ENCODE measurements at regions not wholly inside any gene's neighbourhood (a gene's known extent, or its start where the extent isn't known, plus 50 kb on each side); places are given as distances from the start of the nearest gene placed in this dataset.

DNA sequence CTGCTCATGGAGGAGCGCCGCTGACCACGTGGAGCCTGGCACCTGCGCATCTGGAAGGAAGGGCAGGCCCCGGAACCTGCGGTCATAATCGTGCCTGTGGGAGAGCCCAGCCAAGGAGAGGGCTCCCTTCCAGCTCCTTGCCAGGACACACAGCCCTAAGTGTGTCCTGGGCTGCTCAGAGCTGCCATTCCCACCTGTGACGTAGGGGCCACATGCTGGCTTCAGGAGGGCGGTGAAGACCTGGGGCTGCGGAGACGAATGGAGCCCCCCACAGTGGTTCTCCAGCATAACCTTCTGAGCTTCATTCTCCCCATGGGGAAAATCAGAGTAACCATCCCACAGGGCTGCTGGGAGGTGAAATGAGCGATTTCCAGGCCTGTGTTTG is 127.6 kb upstream of the CHST15 start:
- DNase-seq (ENCODE audit: extremely low read depth in 1 of 2, low read depth in 1 of 2): no peak

DNA sequence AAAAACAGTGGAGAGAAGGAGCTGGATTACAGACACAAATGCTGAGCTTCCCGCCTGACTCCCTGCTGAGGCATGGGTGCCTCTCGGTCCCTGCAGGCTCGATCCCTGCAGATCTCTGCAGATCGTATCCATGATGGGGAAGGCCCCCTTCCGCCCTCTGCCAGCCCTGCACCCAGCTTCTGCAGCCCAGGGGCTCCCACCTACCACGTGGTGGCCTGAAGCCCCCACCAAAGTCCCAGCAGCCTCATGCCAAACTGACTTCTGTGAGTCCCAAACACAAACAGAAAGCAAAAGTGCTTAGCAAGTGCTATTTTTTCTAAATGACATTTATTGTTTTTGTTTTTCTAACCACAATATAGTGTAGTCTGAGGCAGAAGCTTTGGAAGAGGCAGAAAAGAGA is 127.1 kb upstream of the CHST15 start:
- DNase-seq (ENCODE audit: extremely low read depth in 1 of 2, low read depth in 1 of 2): no peak

DNA sequence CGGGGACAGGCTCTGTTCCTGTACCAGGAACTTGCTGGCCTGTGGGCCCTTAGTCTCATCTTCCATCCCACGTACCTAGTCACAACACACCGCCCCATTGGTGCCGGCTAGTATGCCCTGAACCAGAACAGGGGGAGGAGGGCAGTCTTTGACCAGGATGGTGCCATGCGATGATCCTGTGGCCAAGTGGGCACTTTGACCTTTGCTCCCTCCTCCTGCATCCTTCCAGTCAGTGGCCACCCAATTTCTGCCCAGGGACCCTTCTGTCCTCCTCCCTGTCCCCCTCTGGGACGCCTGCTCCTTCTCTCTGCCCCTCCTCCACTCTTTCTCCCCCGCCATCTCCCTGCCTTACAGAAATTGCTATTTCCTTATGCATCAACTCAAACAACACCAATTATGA is 126.3 kb upstream of the CHST15 start:
- DNase-seq (ENCODE audit: extremely low read depth in 1 of 2, low read depth in 1 of 2): no peak

DNA sequence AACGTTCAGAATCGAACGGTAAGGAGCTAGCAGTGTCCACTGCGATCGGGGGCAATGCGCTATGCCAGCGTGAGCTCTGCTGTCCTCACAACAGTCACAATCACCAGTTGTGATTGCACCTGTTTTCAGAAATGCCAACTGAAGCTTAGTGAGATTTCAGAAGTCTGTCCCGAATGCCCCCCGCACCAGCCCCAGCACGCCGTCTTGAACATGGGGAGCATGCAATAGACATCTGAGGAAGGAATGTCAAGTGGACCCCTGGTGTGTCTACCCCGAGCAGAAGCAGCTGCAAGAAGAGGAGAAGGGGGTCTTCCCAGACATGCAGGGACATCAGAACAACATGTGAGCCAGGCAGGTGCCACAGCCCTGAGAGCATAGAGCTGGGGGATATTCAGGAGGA is 125.7 kb upstream of the CHST15 start:
- no peak for DNase-seq (ENCODE audit: extremely low read depth in 1 of 2, low read depth in 1 of 2)

DNA sequence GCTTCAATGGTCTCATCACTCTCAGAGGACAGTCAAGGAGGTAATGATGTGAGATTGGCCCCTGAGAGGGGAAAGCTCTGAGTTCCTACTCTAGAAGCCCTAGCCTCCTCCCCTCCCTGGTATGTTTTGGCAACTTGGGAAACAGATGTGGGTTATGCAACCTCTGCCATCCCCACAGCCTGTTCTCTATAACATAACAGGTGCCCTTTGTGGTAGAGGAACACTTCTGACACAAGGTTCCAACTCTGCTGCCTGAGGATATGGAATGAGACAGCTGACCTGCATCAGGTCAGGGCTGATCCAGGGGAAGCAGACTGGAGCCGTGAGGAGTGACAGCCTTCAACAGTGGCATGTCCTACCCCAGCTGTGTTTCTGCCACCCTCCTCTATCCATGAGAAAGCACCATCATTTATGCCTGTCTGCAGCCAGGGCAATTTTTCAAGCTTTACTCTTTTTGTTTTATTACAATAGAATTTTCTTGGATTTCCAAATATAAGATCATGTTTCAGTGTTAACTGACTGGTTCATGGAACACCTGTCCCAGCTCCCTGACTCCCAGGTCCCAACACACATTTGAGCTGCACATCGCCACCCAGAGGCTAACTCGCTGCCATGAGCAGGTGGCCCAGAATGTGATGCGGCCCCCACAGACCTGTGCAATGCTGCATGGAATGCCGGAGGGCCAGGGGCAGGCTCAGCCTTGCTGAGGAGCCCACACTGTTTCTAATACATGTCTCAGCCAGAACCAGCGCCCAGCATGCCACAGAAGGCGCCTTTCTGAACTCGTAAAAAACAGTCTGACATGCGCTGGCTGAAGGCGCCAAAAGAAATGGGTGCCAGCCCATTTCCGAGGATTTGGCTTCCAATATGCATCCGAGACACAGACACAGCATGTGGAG is 124.8 kb upstream of the CHST15 start:
- no peak for DNase-seq (ENCODE audit: extremely low read depth in 1 of 2, low read depth in 1 of 2)

DNA sequence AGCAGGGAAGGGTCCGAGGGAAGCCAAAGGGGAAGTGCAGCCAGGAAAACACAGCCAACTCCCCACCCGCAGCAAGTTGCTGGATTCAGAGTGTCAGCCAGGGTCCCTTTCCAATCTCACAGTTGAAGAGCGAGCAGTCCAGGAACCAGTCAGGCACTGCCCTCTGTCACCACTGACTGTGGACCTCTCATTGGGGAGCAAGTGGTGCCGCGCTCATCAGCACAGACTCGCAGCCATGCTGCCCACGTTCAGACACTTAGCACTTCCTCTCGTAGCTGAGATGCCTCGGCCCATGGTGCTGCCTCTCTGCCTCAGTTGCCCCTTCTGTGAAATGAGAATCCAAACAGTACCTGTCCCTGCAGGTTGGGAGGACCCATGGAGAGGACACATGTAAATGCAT is 123.6 kb upstream of the CHST15 start:
- DNase-seq (ENCODE audit: extremely low read depth in 1 of 2, low read depth in 1 of 2): no peak

DNA sequence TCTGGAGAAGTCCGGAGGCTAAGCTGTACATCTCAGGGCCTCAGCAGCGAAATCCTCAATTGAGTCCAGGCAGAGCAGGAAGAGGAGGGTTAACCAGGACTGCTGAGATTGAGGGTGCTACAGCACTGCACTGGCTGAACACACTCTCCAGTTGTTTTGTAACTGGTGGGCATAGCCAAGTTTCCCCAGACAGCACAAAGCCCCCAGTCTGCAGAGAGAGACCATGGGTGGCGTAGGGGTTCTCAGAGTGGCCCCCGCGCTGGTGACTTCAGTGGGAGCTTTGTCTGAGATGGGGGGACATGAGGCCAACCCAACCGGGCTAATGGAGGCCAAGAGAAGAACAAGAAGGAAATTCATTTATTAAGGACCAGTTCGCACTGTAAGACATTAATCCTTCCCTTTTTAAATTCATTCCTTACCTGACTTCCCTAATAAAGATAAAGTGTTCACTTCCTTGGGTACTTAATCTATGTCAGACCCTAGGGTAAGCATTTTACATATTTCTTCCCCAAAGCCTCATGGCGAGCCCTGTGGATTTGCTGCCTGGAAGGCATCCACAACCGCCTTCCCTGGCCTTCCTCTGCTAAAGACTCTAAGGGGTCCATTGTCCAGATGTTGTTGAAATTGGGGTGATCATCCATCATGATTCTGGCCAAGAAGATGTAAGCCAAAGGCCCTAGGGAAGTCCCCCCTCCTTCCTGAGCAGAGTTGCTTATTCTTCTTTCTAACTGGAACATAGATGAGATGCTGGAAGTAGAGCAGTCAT is 121.4 kb upstream of the CHST15 start:
- DNase-seq (ENCODE audit: extremely low read depth in 1 of 2, low read depth in 1 of 2): no peak

DNA sequence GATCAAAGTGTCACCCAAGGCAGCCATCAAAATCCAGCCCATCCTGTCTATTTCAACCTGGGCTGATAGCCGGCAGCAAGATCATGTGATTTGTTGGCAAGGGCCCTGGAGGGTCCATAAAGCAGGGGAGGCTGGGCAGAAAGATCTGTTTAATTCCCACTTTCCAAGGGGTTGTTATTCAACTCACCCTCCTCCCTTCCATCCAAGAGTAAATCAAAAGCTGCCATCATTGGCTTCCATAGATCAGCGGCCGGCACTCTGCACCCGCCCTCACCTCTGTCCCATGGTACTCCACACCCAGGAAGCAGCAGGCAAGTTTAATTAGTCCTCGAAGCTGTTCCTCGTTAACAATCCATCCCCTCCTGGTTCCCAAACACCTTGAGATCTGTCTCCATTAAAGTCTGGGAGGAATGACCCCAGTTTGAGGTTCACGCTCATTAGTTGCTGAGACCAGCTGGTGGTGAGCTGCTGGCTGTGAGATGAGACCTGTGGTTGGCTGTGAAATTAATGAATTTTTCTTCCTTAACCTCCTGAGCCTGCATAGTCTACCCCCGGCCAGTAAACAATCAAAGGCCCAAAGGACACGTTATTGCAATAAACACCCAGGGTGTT is 120.6 kb upstream of the CHST15 start:
- DNase-seq (ENCODE audit: extremely low read depth in 1 of 2, low read depth in 1 of 2): no peak

DNA sequence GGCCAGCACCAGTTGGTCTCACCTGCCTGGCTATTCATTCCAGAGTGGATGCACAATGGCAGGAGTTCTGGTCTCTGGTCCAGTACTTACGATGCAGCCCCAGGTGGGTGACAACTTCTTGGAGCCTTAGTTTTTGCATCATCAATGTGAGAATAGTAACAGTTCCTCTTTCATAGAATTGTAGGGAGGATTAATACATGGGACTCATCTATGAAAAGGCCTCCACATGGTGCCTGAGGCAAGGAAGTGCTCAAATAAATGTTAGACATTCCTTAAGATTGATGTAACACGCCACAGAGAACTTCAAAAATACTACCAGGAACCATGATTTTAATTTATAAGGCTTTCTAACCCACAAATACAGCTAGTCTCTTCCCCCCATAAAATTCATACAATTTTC is 120.1 kb upstream of the CHST15 start:
- no peak for DNase-seq (ENCODE audit: extremely low read depth in 1 of 2, low read depth in 1 of 2)

DNA sequence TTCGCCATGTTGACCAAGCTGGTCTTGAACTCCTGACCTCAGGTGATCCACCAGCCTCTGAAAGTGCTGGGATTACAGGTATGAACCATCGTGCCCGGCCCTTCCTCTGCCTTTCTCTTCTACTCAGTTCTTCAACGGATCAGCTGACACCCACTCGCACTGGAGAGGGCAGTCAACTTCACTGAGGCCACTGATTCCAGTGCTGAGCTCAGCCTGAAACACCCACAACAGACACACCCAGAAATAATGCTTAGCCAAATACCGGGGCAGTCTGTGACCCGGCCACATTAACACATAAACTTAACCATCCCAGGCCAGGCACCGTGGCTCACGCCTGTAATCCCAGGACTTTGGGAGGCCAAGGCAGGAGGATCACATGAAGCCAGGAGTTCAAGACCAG is 119.3 kb upstream of the CHST15 start:
- DNase-seq (ENCODE audit: extremely low read depth in 1 of 2, low read depth in 1 of 2): no peak

DNA sequence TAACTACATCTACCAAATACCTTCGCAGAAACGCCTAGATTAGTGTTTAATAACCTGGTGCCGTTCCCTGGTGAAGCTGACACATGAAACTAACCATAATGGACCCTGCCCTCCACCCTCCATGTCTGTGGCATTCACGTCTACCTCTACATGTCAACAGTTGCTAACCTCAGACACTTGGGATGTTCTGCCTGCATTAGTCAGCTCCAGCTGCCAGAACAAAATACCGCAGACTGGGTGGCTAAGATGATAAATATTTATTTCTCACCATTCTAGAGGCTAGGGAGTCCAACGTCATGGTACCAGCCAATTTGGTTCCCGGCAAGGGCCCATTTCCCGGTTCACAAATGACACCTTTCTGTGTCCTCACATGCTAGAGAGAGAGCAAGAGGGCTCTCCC is 118.5 kb upstream of the CHST15 start:
- no peak for DNase-seq (ENCODE audit: extremely low read depth in 1 of 2, low read depth in 1 of 2)

DNA sequence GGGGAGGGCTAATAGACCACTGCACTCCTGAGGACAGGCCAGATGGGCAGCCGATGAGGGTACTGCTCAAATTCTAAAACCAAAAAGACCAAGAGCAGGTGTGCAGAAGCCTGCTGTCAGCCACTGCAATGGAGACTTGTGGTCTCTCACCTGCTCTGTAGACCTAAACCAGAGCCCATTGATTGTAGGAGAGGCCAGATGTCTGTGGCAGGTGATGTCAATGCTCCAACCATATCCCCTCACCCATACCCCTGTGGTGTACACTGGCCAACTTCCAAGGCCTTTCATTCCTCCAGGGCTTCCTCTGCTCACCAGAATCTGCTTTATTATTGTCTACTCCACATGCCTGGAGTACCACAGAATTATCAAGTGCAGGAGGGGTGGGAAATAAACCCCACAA is 116.9 kb upstream of the CHST15 start:
- no peak for DNase-seq (ENCODE audit: extremely low read depth in 1 of 2, low read depth in 1 of 2)

DNA sequence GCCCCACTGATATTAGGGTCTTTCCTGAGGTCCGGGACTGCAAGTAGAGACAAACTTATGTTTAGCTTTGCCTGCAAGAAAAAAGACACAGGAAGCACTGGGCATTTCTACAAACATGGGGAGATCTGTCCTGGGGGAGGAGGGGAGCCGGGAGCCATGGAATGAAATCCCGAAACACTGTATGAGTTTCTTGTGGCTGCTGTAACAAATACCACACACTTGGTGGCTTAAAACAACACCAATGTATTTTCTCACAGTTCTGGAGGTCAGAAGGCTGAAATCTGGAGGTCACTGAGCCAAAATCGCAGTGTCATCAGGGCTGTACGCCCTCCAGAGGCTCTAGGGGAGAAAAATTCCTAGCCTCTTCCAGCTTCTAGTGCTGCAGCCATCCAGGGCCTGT is 114.0 kb upstream of the CHST15 start:
- no peak for DNase-seq (ENCODE audit: extremely low read depth in 1 of 2, low read depth in 1 of 2)

DNA sequence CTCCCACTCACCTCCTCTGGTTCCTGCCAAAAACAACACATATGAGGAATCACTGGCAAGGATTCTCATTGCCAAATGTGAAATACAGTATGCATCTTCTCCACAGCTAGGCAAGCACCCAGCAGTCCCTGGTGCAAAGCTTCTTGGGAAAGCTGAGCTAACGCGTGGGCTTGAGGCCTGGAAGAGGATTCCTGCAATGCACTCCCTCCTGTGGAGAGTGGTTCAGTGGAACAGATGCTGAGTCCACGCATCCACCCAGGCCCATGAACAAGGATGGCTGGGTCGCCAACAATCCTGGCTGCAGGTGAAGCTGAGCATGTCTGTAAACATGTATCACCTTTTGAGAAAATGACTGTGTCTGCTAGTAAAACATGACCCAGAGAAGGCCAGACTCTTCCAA is 113.2 kb upstream of the CHST15 start:
- DNase-seq (ENCODE audit: extremely low read depth in 1 of 2, low read depth in 1 of 2): no peak

DNA sequence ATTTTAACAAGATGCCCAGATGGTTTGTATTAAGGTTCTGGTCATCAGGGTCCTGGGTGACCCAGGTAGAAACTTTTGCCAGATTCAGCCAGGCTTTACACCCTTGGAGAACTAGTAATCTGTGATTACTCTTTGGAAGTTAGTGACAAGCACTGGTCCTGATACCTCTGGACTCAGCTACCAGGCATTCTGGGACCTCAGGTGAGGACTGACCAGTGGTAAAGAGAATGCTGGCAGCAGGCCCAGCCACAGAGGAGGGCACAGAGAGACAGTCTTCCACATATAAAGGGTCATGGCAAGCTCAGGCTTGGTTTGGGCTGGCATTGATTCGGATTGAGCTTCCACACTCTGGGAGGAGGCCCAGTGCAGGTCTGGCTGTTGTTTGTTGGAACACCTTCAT is 112.0 kb upstream of the CHST15 start:
- DNase-seq (ENCODE audit: extremely low read depth in 1 of 2, low read depth in 1 of 2): no peak

DNA sequence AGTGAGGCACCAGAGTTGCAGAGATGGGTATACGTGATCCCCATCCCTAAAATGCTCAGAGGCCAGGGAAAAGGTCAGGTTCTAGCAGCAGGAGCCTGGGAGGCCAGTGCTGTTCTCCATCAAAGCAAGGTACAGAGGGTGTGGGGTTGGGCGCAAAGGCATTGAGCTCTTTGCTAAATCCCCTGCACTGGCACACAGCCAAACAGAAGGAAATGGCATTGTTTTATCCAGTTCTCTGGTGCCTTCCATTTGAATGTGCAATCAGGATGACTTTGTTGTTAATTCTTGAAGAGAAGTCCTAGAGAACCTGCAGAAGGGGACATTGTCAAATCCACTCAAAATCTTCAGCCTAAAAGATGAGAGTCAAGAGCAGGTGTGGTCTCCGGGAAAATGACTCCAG is 111.3 kb upstream of the CHST15 start:
- no peak for DNase-seq (ENCODE audit: extremely low read depth in 1 of 2, low read depth in 1 of 2)

DNA sequence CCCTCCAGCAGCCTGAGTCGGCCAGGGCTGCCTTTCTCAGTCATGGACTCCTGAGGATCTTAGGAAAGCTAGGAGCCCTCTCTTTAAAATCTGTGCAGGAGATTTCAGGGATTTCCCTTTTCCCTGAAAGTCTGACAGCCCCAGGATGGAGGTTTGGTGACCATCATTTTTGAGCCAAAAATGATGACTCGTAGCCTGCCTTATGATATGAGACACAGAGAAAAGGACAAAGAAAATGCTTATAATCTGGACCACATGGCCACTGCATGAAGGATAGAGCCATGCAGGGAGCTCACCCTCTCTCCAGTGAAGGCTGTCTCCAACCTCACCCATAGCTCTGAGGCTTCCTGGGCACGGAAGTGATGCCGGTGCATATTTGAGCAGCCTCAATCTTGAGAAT is 106.6 kb upstream of the CHST15 start:
- DNase-seq (ENCODE audit: extremely low read depth in 1 of 2, low read depth in 1 of 2): no peak

DNA sequence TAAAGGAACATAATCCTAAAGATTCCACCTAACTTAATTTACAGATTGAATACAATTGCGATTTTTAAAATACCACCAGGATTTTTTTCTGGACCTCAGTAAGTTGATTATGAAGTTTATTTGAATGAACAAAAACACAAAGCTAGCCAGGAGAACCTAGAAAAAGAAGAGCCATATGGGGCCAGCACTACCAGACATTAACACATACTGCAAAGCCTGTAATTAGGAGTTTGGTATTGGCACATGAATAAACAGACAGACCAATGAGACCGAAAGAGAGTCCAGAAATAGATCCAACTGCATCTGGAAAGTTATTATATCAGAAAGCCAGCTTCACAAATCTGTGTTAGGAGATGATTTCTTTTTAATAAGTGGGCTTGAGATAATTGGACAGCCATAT is 105.5 kb upstream of the CHST15 start:
- no peak for DNase-seq (ENCODE audit: extremely low read depth in 1 of 2, low read depth in 1 of 2)

DNA sequence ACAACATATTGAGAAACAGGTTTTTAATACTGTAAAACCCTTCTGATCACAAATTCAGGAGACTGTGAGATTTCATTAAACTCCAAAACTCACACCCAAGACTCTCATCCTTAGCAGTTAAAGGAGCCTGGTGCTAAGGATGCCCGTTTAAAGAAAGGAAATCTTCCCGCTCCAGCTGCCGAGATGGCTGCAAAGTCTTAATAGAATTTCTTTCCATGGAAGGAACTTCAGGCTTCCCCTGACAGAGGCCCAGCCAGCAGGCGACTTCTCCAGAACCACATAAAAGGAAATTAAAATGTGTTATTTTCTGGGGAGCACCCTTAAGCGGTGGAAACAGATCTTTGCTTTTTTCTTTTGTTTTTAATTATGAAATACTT is 104.7 kb upstream of the CHST15 start:
- no peak for DNase-seq (ENCODE audit: extremely low read depth in 1 of 2, low read depth in 1 of 2)

DNA sequence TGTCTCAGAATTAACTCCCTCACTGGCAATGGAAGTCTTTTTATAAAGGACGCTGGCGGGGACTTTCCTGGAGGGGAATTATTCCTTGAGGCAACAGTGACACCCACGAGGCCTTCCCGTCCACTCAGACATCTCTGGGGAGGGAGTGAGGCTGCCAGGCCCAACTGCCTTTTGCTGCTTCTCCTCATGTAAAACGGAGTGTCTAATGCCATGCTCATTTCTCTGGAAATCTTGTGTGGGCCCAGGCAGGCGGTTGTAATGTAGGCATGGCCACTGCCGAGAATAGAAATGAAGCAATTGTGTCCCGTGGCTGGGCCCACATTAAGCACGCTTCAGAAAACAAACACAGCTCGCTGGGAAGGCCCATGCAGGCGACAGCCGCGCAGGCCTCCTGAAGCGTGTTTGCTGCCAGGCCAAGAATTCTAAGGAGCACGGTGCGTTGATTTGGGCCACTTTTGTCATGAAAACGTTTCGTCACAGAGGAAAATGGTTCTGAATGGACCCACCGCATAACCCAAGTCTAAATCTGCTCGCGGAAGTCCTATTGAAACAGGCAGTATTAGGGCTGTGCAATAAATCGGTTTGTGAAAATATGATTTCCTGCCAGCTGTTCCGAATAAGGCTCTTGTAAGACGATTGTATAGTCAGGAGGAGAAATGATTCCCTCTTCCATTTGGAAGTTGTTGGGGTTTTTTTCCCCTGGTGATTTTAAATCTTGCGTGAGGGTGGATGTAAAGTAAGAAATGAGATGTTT is 104.2 kb upstream of the CHST15 start:
- DNase-seq (ENCODE audit: extremely low read depth in 1 of 2, low read depth in 1 of 2): no peak

DNA sequence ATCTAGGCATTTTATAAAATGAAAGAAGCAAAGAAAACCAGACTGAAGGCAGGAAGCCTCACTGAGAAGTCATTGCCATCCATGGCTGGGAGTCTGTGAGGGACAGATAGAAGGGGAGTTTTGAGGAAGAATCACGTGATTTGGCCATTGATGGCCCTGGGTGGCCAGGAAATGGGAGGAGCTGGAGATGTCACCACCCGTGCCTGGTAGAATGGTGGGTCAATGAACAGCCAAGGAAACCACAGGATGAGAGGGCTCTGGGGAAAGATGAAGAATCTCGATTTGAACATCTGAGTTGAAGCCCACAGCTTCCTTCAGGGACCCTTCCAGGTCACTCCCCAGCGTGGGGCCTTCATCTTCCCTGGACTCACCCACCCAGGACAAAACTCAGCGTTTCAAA is 103.3 kb upstream of the CHST15 start:
- DNase-seq (ENCODE audit: extremely low read depth in 1 of 2, low read depth in 1 of 2): no peak

Measured in activated CD8-positive, alpha-beta memory T cell treated with anti-CD3 and anti-CD28 coated beads for 1 hour (primary cell).